HepG2 (cell line): ENCODE measurements at regions not wholly inside any gene's neighbourhood (a gene's known extent, or its start where the extent isn't known, plus 50 kb on each side); places are given as distances from the start of the nearest gene placed in this dataset.

Experiments
- ZGPAT ChIP-seq: IDR thresholded peaks from 2 replicates; pipeline ENCODE4 v1.6.1; 2016; ENCODE audit warnings: mild to moderate bottlenecking
- ZIK1 ChIP-seq: sonication (generic); formaldehyde crosslinking; IDR thresholded peaks from 2 replicates; pipeline ENCODE4 v1.5.0; 2020; ENCODE audit warnings: mild to moderate bottlenecking, low read depth, missing genetic modification reagents, borderline replicate concordance
- ZNF160 ChIP-seq: sonication (generic); formaldehyde crosslinking; IDR thresholded peaks from 2 replicates; pipeline ENCODE4 v1.8.0; 2022; ENCODE audit warnings: mild to moderate bottlenecking, inconsistent platforms, missing genetic modification reagents
- ZNF646 ChIP-seq: sonication (generic); formaldehyde crosslinking; IDR thresholded peaks from 2 replicates; pipeline ENCODE4 v1.9.0; 2021; ENCODE audit warnings: mild to moderate bottlenecking, missing genetic modification reagents

- no peak for TF ChIP-seq ZNF160 (CRISPR knock-in tag)
- no peak for TF ChIP-seq ZNF646 (CRISPR knock-in tag)
- TF ChIP-seq ZGPAT (CRISPR knock-in tag): no peak
- TF ChIP-seq ZIK1 (CRISPR knock-in tag): no peak
Measured at GRCh38 chr3:105957722-105958121, 88.9 kb upstream of the CBLB start (continued).
